Panc1 (cell line): ENCODE measurements at regions not wholly inside any gene's neighbourhood (a gene's known extent, or its start where the extent isn't known, plus 50 kb on each side); places are given as distances from the start of the nearest gene placed in this dataset.

ENCODE experiments used
- ATAC-seq: fragments of 200-7000 bp; cut with Tn5 transposase; 2 replicates; pipeline ENCODE4 v1.9.1; 2020; ENCODE audit warnings: mild to moderate bottlenecking, moderate library complexity
- BruUV-seq: library from RNA; stranded (reverse); fragments of 400-500 nt; replicated peaks from 2 replicates; lab custom pipeline; 2021; lab: Mats Ljungman, UMichigan
- CTCF ChIA-PET: fragments of 300-600 bp; sonication (Branson Sonifier 250); formaldehyde crosslinking; loops from one replicate; lab custom pipeline; 2022; ENCODE audit warnings: antibody characterized with exemption; lab: Charles Lee
- POLR2A ChIA-PET: fragments of 300-600 bp; sonication (Branson Sonifier 250); formaldehyde crosslinking; loops from one replicate; lab custom pipeline; 2022; ENCODE audit warnings: antibody characterized with exemption; lab: Charles Lee
- DNase-seq: peaks from one replicate; pipeline ENCODE4 v3.0.0-alpha.2; 2010; ENCODE audit warnings: low read depth, low spot score
- H3K27ac ChIP-seq: 2 replicates; pipeline ENCODE4 v1.5.1; 2011; ENCODE audit warnings: mild to moderate bottlenecking, low read length, inconsistent platforms
- H3K27me3 ChIP-seq: fragments of 200-500 bp; sonication (Bioruptor generic); 2 replicates; pipeline ENCODE4 v1.6.0; 2014; ENCODE audit warnings: low read length, inconsistent platforms; ENCODE audit not compliant: control insufficient read depth, insufficient read depth
- H3K36me3 ChIP-seq: fragments of 200-500 bp; sonication (Bioruptor generic); 2 replicates; pipeline ENCODE4 v1.5.1; 2014; ENCODE audit warnings: inconsistent platforms, mild to moderate bottlenecking, low read length, moderate library complexity; ENCODE audit not compliant: control insufficient read depth, insufficient read depth
- H3K4me1 ChIP-seq: 2 replicates; pipeline ENCODE4 v1.5.1; 2011; ENCODE audit warnings: inconsistent platforms, mild to moderate bottlenecking, low read length, moderate library complexity; ENCODE audit not compliant: control insufficient read depth, insufficient read depth
- H3K4me3 ChIP-seq, 2 experiments: 2 replicates each; pipeline ENCODE4 v1.5.1; 2011 to 2012; ENCODE audit warnings: low read depth in 2 of 2, low read length in 2 of 2, mild to moderate bottlenecking in 2 of 2, inconsistent platforms in 1 of 2, moderate library complexity in 1 of 2
- H3K9me3 ChIP-seq: fragments of 200-500 bp; sonication (Bioruptor generic); 2 replicates; pipeline ENCODE4 v1.5.1; 2014; ENCODE audit warnings: low read depth, mild to moderate bottlenecking, inconsistent platforms, low read length, moderate library complexity; ENCODE audit not compliant: control insufficient read depth, insufficient read depth
- CTCF ChIP-seq: fragments of 450-650 bp; IDR thresholded peaks from 2 replicates; pipeline ENCODE4 v1.5.1; 2017; ENCODE audit warnings: mild to moderate bottlenecking
- POLR2AphosphoS5 ChIP-seq: IDR thresholded peaks from 2 replicates; pipeline ENCODE4 v1.6.1; 2012; ENCODE audit warnings: mild to moderate bottlenecking, low read depth, low read length, moderate library complexity
- REST ChIP-seq, 2 experiments: IDR thresholded peaks; 2 replicates each; pipeline ENCODE4 v1.6.1; 2011 to 2012; ENCODE audit warnings: low read depth in 2 of 2, control low read depth in 1 of 2, low read length in 1 of 2, mild to moderate bottlenecking in 1 of 2, moderate library complexity in 1 of 2; ENCODE audit not compliant: insufficient read depth in 1 of 2
- SIN3A ChIP-seq: IDR thresholded peaks from 2 replicates; pipeline ENCODE4 v1.6.1; 2012; ENCODE audit warnings: low read depth, mild to moderate bottlenecking, low read length, moderate library complexity, borderline replicate concordance; ENCODE audit not compliant: insufficient read depth
- TCF7L2 ChIP-seq: IDR thresholded peaks from 2 replicates; pipeline ENCODE4 v1.6.1; 2011; ENCODE audit warnings: mild to moderate bottlenecking, low read depth, low read length, inconsistent platforms
- in situ Hi-C: cut with HindIII; loops from 2 replicates; pipeline ENCODE4 v1.10.0; 2016; ENCODE audit warnings: low sequenced_read_pairs, low pct_unique_long_range_greater_than_20kb
- intact Hi-C: fragments of 100-400 bp; cut with micrococcal nuclease; formaldehyde crosslinking; loops from one replicate; pipeline ENCODE4 v1.10.0; 2022; ENCODE audit not compliant: unreplicated experiment

- ATAC-seq = no peak
- intact Hi-C loops (no loop called here), in situ Hi-C loops (no loop called here)
- no peaks in the 10 kb centered on the region for H3K36me3 ChIP-seq
- no peak overlapping the region for H3K27ac ChIP-seq
- DNase-seq = no peak
- H3K9me3 ChIP-seq = no peaks in the 10 kb centered on the region
- no peak overlapping the region for H3K4me3 ChIP-seq
- ChIA-PET CTCF (no interaction called here), POLR2A (no interaction called here)
- no peaks in the 10 kb centered on the region for H3K4me1 ChIP-seq
- H3K27me3 ChIP-seq = no peaks in the 10 kb centered on the region
- TF ChIP-seq TCF7L2 = no peak
- no peak for TF ChIP-seq POLR2AphosphoS5
- TF ChIP-seq REST (IDR thresholded peaks at IDR 0.05; ENCODE audit: insufficient read depth in 1 of 2, low read depth in 2 of 2, low read length in 1 of 2) = no peak
- TF ChIP-seq SIN3A = no peak
- TF ChIP-seq CTCF = no peak
- no TSS peak for BruUV-seq
Observed at GRCh38 chr12:61821381-61821780, 438.8 kb upstream of the USP15 start.

- Histone ChIP-seq H3K4me1 (no peaks in the 10 kb centered on the region), H3K27ac (no peak overlapping the region), H3K9me3 (no peaks in the 10 kb centered on the region), H3K4me3 (no peak overlapping the region), H3K27me3 (no peaks in the 10 kb centered on the region), H3K36me3 (no peaks in the 10 kb centered on the region)
- no peak for ATAC-seq
- ChIA-PET CTCF (no interaction called here), POLR2A (no interaction called here)
- no TSS peak for BruUV-seq
- no peak for TF ChIP-seq SIN3A
- TF ChIP-seq CTCF = no peak
- TF ChIP-seq REST (IDR thresholded peaks at IDR 0.05; ENCODE audit: insufficient read depth in 1 of 2, low read depth in 2 of 2, low read length in 1 of 2) = no peak
- no peak for TF ChIP-seq POLR2AphosphoS5
- TF ChIP-seq TCF7L2 = no peak
- intact Hi-C loops = no loop called here
- in situ Hi-C loops = no loop called here
- DNase-seq = no peak
Observed at GRCh38 chr12:61823102-61823501, 437.1 kb upstream of the USP15 start.
